ENCODE measurements at regions not wholly inside any gene's neighbourhood (a gene's known extent, or its start where the extent isn't known, plus 50 kb on each side); places are given as distances from the start of the nearest gene placed in this dataset.
"Not testable (repeated sequence)": the region's sequence is repeated elsewhere in the genome, so short reads cannot be mapped to it uniquely, and the experiment has no call there.

DNA sequence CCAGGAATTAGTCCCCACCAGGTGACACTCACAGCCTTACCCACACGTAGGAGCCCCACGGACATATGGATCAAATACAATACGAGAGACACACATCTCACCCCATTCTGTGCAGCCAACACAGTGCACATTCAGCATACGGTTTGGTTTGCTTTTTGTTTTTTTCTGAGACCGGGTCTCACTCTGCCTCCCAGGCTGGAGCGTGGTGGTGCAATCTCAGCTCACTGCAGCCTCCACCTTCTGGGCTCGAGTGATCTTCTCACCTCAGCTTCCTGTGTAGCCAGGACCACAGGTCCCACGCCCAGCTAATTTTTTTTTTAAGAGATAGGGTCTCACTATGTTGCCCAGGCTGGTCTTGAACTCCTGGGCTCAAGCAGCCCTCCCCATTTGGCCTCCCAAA lies 102.8 kb downstream of the POTEB start:
- TF ChIP-seq ZBTB49 (CRISPR knock-in tag; IDR thresholded peaks at IDR 0.05; ENCODE audit: borderline replicate concordance); USF2 (CRISPR knock-in tag; IDR thresholded peaks at IDR 0.05); YY1 (IDR thresholded peaks at IDR 0.05; ENCODE audit: borderline replicate concordance in 1 of 3, control insufficient read depth in 1 of 3, extremely low read depth in 1 of 3, insufficient read depth in 3 of 3, insufficient read length in 1 of 3, insufficient replicate concordance in 2 of 3, low read depth in 1 of 3, low read length in 2 of 3); CTCF (IDR thresholded peaks at IDR 0.05 in 2 of 3, conservative IDR thresholded peaks at IDR 0.05 in 1 of 3; ENCODE audit: insufficient read depth in 2 of 3, low read depth in 1 of 3, low read length in 3 of 3); IRF2 (CRISPR knock-in tag; IDR thresholded peaks at IDR 0.05); CLOCK (CRISPR knock-in tag; IDR thresholded peaks at IDR 0.05; ENCODE audit: borderline replicate concordance): not testable (repeated sequence)
- TF ChIP-seq, protein P1, sequence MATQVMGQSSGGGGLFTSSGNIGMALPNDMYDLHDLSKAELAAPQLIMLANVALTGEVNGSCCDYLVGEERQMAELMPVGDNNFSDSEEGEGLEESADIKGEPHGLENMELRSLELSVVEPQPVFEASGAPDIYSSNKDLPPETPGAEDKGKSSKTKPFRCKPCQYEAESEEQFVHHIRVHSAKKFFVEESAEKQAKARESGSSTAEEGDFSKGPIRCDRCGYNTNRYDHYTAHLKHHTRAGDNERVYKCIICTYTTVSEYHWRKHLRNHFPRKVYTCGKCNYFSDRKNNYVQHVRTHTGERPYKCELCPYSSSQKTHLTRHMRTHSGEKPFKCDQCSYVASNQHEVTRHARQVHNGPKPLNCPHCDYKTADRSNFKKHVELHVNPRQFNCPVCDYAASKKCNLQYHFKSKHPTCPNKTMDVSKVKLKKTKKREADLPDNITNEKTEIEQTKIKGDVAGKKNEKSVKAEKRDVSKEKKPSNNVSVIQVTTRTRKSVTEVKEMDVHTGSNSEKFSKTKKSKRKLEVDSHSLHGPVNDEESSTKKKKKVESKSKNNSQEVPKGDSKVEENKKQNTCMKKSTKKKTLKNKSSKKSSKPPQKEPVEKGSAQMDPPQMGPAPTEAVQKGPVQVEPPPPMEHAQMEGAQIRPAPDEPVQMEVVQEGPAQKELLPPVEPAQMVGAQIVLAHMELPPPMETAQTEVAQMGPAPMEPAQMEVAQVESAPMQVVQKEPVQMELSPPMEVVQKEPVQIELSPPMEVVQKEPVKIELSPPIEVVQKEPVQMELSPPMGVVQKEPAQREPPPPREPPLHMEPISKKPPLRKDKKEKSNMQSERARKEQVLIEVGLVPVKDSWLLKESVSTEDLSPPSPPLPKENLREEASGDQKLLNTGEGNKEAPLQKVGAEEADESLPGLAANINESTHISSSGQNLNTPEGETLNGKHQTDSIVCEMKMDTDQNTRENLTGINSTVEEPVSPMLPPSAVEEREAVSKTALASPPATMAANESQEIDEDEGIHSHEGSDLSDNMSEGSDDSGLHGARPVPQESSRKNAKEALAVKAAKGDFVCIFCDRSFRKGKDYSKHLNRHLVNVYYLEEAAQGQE (IDR thresholded peaks at IDR 0.05; ENCODE audit: borderline replicate concordance) = not testable (repeated sequence)
- TF ChIP-seq, protein P1 (CRISPR knock-in tag; IDR thresholded peaks at IDR 0.05; ENCODE audit: low read depth) = not testable (repeated sequence)

Measured in K562 (cell line).